DMS 273 treated with DMSO at 0.1 percent for 48 hours (cell line): ENCODE measurements at regions not wholly inside any gene's neighbourhood (a gene's known extent, or its start where the extent isn't known, plus 50 kb on each side); places are given as distances from the start of the nearest gene placed in this dataset.

Experiments
- DNase-seq: peaks from one replicate; lab custom pipeline; 2025; lab: John Stamatoyannopoulos, UW

DNA sequence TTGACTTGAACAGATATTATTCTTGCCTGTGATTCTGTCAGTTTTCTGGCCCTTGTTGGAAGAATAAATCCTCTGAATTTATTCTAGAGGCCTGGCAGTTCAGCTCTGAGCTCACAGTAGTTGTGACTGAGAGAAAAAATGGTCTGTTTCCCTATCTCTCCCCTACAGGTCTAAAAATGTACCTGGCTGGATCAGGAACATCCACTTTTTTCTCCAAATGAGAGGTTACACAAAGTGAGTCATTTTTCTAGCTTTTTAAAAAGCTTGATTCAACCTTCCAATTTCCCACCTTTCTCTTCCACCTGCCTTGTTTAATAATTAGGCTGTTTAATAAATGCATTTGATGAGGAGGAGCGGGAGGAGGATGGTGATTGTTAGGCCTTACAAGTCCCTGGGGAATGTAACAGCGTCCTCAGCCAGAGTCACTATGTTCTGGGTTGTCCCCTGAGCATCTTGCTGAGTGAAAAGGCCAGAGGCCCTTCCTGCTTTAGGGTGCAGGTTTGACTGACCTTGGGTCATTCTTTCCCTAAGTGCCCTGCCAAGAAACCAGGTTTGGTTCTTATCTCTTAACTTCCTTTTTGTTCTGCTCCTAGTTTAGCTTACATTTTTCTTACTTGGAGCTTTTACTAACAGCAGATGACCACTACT lies 91.7 kb upstream of the FUT8 start:
- DNase-seq = no peak

DNA sequence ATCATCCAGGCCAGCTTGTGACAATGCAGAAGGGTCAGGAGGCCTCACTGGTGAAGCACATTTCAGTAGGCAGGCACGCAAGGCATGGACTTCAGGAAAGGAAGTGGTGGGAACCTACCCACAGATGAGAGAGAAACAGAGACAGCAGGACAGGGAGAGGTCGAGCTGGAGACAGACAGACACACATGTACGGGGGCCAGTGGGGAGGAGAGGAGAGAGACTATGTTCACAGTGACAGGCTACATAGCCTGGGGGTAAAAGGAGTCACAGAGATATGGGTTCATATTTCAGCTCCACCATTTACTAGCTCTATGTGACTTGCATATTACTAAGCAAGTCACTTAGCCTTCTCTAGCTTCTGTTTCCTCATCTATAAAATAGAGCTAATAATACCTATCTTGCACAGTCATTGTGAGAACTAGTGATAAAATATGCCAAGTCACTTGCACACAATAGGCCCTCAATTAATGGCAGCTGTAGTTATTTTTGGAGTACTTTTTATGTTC lies 91.1 kb upstream of the FUT8 start:
- no peak for DNase-seq

GRCh38 chr14:65329481-65329880 lies 83.0 kb upstream of the FUT8 start:
- DNase-seq = no peak

- DNase-seq = no peak
Measured at GRCh38 chr14:65329911-65330310, 82.6 kb upstream of the FUT8 start.

- no peak for DNase-seq
Measured at GRCh38 chr14:65330416-65330815, 82.1 kb upstream of the FUT8 start.

GRCh38 chr14:65331652-65332051 lies 80.9 kb upstream of the FUT8 start:
- no peak for DNase-seq

- no peak for DNase-seq
Measured at GRCh38 chr14:65332141-65332871, 80.2 kb upstream of the FUT8 start.

- no peak for DNase-seq
Measured at GRCh38 chr14:65333943-65334687, 78.4 kb upstream of the FUT8 start.

DNA sequence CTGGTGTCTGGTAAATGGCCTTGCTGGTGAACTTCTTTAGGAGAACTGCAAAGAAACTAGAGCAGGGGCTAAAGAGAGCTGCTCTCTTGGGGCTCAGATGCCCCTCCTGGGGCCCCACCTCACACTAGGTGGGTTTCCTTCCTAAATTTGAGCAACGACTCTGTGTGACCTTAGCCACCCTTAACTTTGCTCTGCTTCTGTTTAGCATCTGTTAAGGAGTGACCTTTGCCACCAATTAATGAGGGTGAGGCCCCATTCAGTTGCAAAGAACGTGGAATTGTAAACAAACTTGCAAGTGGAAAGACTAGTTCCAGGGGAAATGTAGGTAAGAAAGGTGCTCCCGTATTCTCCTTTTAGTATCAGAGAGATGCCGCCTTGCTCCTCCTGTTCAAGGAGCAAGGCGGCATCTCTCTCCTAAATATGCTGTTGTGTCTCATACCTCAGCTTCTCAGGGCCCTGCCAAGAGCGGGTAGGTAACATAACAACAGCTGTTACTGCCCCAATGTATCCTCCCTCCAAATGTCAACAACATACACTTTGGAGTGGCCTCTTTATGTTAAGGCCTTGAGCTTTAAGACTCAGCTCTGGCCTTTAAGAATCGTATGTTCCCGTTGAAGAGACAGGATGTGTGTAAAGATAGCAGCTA lies 77.6 kb upstream of the FUT8 start:
- DNase-seq = peak; percentile 36

- no peak for DNase-seq
Measured at GRCh38 chr14:65335411-65335947, 77.1 kb upstream of the FUT8 start.

DNA sequence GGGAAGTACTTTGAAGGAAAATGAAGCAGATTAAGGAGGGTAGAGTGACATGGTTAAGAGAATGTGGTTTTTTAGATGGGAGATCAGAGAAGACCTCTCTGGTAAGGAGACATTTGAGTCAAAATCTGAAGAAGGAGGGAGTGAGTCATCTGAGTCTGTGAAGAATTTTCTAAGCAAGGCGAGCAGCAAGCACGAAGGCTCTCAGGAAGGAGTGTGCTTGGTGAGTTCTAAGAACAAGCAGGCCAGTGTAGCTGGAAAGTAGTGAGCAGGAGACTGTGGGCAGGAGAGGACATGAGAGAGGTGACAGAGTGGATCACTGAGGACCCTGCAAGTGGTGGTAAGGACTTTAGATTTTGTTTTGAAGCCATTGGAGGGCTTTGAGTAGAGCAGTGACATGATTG lies 76.3 kb upstream of the FUT8 start:
- no peak for DNase-seq

- DNase-seq = no peak
Measured at GRCh38 chr14:65339866-65340265, 72.7 kb upstream of the FUT8 start.

- no peak for DNase-seq
Measured at GRCh38 chr14:65344011-65344410, 68.5 kb upstream of the FUT8 start.

GRCh38 chr14:65345266-65345665 lies 67.3 kb upstream of the FUT8 start:
- DNase-seq = no peak

DNA sequence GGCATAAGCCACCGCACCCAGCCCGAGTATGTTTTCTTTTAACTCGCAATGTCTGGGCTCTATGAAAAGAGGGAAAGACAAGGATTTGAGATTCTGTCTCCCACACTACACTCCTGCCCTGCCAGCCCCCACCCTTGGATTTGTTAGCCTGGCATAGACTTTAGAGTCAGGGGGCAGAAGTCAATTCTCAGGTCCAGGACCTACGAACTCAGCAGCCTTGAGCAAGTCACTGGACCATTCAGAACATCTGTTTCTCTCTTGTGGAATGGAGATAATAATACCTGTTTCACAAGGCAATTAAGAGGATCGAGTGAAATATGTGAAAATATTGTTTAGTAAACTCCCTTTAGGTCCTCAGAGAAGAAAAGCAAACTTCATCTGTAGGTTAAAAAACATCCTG lies 66.1 kb upstream of the FUT8 start:
- DNase-seq = no peak

DNA sequence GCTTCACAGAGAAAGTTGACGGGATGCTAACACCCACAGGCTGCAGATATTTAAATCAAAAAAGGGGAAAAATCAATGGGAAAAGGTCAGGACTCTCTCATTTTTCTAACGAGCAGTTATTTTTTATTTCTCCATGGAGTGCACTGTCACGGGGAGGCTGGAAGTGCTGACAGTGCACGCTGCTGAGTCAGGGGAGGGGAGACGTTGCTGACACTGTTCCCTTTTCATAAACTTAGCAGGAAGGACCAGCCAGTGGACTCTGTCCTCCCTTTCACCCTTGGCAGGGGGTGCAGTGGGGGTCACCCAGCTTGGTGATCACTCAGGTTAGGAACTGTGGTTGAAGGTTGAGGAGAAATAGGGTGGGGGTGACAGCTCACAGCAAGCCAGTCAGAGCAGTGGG lies 65.6 kb upstream of the FUT8 start:
- no peak for DNase-seq

- no peak for DNase-seq
Measured at GRCh38 chr14:65348137-65348536, 64.4 kb upstream of the FUT8 start.

GRCh38 chr14:65349100-65349499 lies 63.4 kb upstream of the FUT8 start:
- DNase-seq = no peak

- DNase-seq = no peak
Measured at GRCh38 chr14:65351493-65352194, 60.9 kb upstream of the FUT8 start.

DNA sequence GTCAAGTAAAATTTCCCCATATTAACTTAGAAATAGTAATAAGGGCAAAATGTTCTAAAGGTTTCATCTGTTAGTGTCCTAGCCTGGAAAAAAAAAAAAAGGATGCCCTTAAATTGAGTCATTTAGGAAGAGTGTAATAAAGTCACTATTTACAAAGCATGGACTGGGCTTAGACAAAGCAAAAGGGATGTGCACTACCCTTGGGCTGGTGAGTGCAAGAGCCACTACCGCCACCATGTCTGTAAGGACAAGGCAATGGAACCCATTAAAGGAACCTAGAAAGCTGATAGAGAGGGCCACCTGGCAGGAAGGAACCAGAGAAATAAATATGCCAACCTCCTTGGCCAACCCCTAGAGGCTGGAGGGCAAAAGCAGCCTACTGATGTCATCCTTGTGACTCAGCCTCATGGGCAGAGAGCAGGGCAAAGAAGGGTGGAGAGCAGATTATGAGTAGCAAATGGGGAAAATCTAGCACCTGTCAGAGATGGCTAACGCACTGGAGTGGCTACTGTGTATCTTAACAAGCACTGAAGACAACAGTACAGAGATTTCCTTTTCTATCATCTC lies 59.5 kb upstream of the FUT8 start:
- no peak for DNase-seq

DNA sequence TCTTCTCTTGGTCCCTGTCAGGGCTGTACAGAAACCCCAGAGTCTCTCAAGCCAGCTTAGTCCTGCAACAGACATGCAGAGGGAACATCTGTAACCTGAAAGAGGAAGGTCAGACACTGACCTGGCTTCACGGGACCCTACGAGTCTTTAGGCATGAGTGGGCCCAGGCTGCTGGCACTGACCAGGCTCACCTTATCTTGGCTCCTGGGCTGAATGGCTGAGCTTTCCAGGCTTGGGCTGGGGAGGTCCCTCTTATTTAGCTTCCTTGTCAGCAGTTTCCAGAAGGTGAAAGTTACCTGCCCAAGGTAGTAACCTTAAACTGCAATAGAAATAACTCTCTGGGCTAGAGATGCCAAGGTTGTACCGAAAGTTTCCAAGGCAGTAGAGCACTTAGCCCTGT lies 58.4 kb upstream of the FUT8 start:
- no peak for DNase-seq
